Islet of Langerhans (tissue), 1 donor: ENCODE measurements at regions not wholly inside any gene's neighbourhood (a gene's known extent, or its start where the extent isn't known, plus 50 kb on each side); places are given as distances from the start of the nearest gene placed in this dataset.

Experiments used
- FAIRE-seq: peaks from one replicate; lab custom pipeline; 2011; peaks lifted over from hg19 to GRCh38; lab: Jason Lieb, UNC

GRCh38 chr9:2317591-2317990, 302.4 kb downstream of the SMARCA2 start:
- FAIRE-seq = no peak

GRCh38 chr9:2319421-2319820, 302.2 kb upstream of the VLDLR start:
- no peak for FAIRE-seq

GRCh38 chr9:2320114-2320513, 301.5 kb upstream of the VLDLR start:
- no peak for FAIRE-seq

GRCh38 chr9:2320632-2321031, 301.0 kb upstream of the VLDLR start:
- FAIRE-seq = no peak

GRCh38 chr9:2321523-2322148, 300.0 kb upstream of the VLDLR start:
- FAIRE-seq = no peak

- no peak for FAIRE-seq
Measured at GRCh38 chr9:2324742-2325141, 296.8 kb upstream of the VLDLR start.

GRCh38 chr9:2332663-2333062, 288.9 kb upstream of the VLDLR start:
- no peak for FAIRE-seq

- FAIRE-seq = no peak
Measured at GRCh38 chr9:2335260-2335659, 286.3 kb upstream of the VLDLR start.

GRCh38 chr9:2336055-2336454, 285.5 kb upstream of the VLDLR start:
- no peak for FAIRE-seq

GRCh38 chr9:2337131-2337530, 284.5 kb upstream of the VLDLR start:
- FAIRE-seq = no peak

GRCh38 chr9:2337627-2338026, 284.0 kb upstream of the VLDLR start:
- FAIRE-seq = no peak

GRCh38 chr9:2338777-2339365, 282.7 kb upstream of the VLDLR start:
- no peak for FAIRE-seq

GRCh38 chr9:2339416-2339815, 282.2 kb upstream of the VLDLR start:
- no peak for FAIRE-seq

GRCh38 chr9:2340046-2340760, 281.4 kb upstream of the VLDLR start:
- no peak for FAIRE-seq

GRCh38 chr9:2341126-2341525, 280.5 kb upstream of the VLDLR start:
- no peak for FAIRE-seq

GRCh38 chr9:2341956-2342355, 279.6 kb upstream of the VLDLR start:
- FAIRE-seq = no peak

- FAIRE-seq = no peak
Measured at GRCh38 chr9:2343756-2344155, 277.8 kb upstream of the VLDLR start.

GRCh38 chr9:2344436-2344835, 277.2 kb upstream of the VLDLR start:
- FAIRE-seq = no peak

GRCh38 chr9:2345013-2345412, 276.6 kb upstream of the VLDLR start:
- FAIRE-seq = no peak

GRCh38 chr9:2346277-2346913, 275.2 kb upstream of the VLDLR start:
- no peak for FAIRE-seq

- FAIRE-seq = no peak
Measured at GRCh38 chr9:2351324-2351723, 270.3 kb upstream of the VLDLR start.

- FAIRE-seq = no peak
Measured at GRCh38 chr9:2354216-2354615, 267.4 kb upstream of the VLDLR start.
